Activated CD8-positive, alpha-beta memory T cell treated with anti-CD3 and anti-CD28 coated beads, Interleukin-2, amount 10 ng/mL, durations not matched to agents 7 days and 5 days (primary cell): ENCODE measurements at regions not wholly inside any gene's neighbourhood (a gene's known extent, or its start where the extent isn't known, plus 50 kb on each side); places are given as distances from the start of the nearest gene placed in this dataset.

Experiments
- ATAC-seq: fragments of 150-1000 bp; cut with Tn5 transposase; one replicate; pipeline ENCODE4 v1.10.0; 2021; ENCODE audit warnings: moderate library complexity
- CTCF ChIA-PET: fragments of 350-600 bp; sonication (Branson Sonifier 250); formaldehyde crosslinking; loops from one replicate; lab custom pipeline; 2021; ENCODE audit warnings: antibody characterized with exemption; lab: Charles Lee
- DNase-seq: peaks from one replicate; pipeline ENCODE4 v3.0.0-alpha.2; 2020
- H3K27ac Mint-ChIP-seq: one replicate; pipeline ENCODE4 v1.8.0; 2021; ENCODE audit warnings: mild to moderate bottlenecking, mixed read lengths
- H3K27me3 Mint-ChIP-seq: one replicate; pipeline ENCODE4 v1.8.0; 2021; ENCODE audit warnings: mixed read lengths
- H3K36me3 Mint-ChIP-seq: one replicate; pipeline ENCODE4 v1.8.0; 2021; ENCODE audit warnings: mild to moderate bottlenecking, mixed read lengths
- H3K4me1 Mint-ChIP-seq: one replicate; pipeline ENCODE4 v1.8.0; 2021; ENCODE audit warnings: mixed read lengths
- H3K4me3 Mint-ChIP-seq: one replicate; pipeline ENCODE4 v1.8.0; 2021; ENCODE audit warnings: mild to moderate bottlenecking, moderate library complexity, mixed read lengths
- H3K9me3 Mint-ChIP-seq: one replicate; pipeline ENCODE4 v1.8.0; 2022; ENCODE audit warnings: low read depth, mixed read lengths

DNA sequence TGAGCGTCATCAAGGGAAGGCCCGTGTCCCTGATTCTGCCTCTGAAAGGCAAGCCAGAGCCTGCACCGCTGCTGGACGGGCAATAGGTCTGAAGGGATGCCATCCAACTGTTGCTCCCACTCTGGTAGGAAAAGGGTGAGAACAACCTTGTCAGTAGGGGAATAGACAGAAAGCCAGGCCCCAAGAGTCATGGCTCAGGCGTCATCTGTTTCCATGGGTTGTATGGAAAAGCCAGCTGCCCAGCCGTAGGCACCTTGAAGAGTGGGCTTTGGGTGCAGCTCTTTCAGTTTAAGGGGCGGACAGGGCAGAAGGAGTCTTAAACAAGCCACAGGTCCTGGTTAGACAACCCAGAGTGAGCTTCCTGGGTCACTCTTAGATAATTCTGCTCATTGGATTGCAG lies 66.5 kb downstream of the RNF6 start:
- DNase-seq (no peak), ATAC-seq (no peak)
- Mint-ChIP-seq H3K27ac (no peak overlapping the region), H3K9me3 (no peaks in the 10 kb centered on the region), H3K36me3 (no peaks in the 10 kb centered on the region), H3K27me3 (peaks cover 4% of the 10 kb centered on the region), H3K4me3 (no peak overlapping the region), H3K4me1 (no peaks in the 10 kb centered on the region)
- CTCF ChIA-PET = interaction anchor here (0.6 kb wide), 1 partner anchor 181 kb away, joined by 3 read pairs; no protein-coding TSS in a partner anchor

DNA sequence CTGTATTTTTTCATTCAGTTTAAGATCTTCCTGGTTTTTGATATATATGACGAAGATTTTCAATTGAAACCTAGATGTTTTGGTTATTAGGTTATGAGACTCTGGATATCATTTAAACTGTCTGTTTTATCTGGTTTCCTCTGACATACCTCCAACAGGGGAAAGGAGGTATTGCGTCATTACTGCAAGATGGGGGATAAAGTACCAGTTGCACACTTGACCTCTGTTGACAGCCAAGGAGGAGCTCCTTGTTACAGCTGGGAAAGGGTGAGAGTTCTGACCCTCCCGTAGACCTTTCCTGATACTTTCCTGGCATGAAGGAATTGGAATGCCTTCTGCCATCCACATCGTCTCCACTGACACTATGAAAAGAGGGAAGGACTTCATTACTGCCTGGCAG lies 82.0 kb upstream of the SHISA2 start:
- no peak overlapping the region for H3K4me3 Mint-ChIP-seq
- CTCF ChIA-PET = no interaction called here
- no peak for DNase-seq
- ATAC-seq = no peak
- no peaks in the 10 kb centered on the region for H3K9me3 Mint-ChIP-seq
- no peak overlapping the region for H3K27ac Mint-ChIP-seq
- no peaks in the 10 kb centered on the region for H3K4me1 Mint-ChIP-seq
- H3K27me3 Mint-ChIP-seq = peaks cover 16% of the 10 kb centered on the region
- H3K36me3 Mint-ChIP-seq = no peaks in the 10 kb centered on the region

DNA sequence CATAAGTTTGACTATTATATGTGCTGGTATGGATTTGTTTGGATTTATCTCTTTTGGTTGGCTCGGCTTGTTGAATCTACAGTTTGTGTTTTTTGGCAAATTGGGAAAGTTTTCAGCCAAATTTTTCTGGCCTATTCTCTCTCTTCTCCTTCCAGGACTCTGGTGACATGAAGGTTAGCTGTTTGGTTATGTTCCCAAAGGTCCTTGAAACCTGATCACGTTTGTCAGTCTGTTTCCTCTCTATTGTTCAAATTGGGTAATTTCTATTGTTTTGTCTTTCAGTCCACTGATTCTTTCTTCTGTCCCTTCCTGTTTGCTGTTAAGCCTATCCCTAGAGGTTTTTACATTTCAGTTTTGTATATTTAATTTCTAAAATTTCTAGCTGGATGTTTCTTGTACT lies 81.5 kb upstream of the SHISA2 start:
- Mint-ChIP-seq H3K27ac (no peak overlapping the region), H3K27me3 (peaks cover 14% of the 10 kb centered on the region), H3K36me3 (no peaks in the 10 kb centered on the region), H3K9me3 (no peaks in the 10 kb centered on the region), H3K4me1 (no peaks in the 10 kb centered on the region), H3K4me3 (no peak overlapping the region)
- ATAC-seq (no peak), DNase-seq (no peak)
- CTCF ChIA-PET = no interaction called here

DNA sequence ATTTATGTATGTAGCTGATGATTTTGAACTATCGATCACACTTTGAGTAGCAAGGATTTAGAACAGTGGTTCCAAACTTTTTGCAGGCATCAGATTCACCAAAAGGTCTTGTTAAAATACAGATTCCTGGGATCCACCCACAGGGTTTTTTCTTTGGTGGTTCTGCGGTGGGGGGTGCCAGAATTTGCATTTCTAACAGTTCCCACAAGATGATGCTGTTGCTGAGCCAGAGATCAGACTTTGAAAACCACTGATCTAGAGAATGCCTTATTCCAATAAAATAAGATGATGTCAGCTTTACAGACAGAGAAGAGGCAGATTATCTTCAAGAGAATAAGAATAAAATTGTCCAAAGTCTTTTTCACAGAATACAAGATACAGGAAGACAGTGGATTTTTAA lies 80.9 kb upstream of the SHISA2 start:
- Mint-ChIP-seq H3K27ac (no peak overlapping the region), H3K9me3 (no peaks in the 10 kb centered on the region), H3K4me3 (no peak overlapping the region), H3K36me3 (no peaks in the 10 kb centered on the region), H3K27me3 (peaks cover 13% of the 10 kb centered on the region), H3K4me1 (no peaks in the 10 kb centered on the region)
- ATAC-seq (no peak), DNase-seq (no peak)
- CTCF ChIA-PET = no interaction called here

DNA sequence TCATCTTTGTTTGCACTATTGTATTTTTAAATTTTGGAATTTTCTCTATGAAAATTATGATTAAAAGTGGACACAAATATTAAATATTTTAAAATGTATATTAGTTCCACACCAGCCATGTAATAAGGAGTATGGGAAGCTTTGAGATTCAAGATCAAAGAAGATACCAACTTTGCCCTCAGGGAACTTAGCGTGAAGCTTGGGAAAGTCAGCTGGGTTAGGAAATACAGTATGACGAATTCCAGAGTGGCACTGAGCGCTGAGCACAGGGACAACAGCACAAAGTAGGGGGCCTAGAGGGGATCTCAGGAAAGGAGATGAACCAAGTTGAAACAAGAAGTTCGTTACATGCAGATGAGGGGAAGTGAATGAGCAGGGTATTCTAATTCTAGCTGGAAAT lies 76.9 kb upstream of the SHISA2 start:
- H3K9me3 Mint-ChIP-seq = no peaks in the 10 kb centered on the region
- CTCF ChIA-PET = no interaction called here
- no peak overlapping the region for H3K27ac Mint-ChIP-seq
- H3K27me3 Mint-ChIP-seq = peaks cover 6% of the 10 kb centered on the region
- no peak overlapping the region for H3K4me3 Mint-ChIP-seq
- no peak for ATAC-seq
- H3K36me3 Mint-ChIP-seq = no peaks in the 10 kb centered on the region
- DNase-seq = no peak
- no peaks in the 10 kb centered on the region for H3K4me1 Mint-ChIP-seq

DNA sequence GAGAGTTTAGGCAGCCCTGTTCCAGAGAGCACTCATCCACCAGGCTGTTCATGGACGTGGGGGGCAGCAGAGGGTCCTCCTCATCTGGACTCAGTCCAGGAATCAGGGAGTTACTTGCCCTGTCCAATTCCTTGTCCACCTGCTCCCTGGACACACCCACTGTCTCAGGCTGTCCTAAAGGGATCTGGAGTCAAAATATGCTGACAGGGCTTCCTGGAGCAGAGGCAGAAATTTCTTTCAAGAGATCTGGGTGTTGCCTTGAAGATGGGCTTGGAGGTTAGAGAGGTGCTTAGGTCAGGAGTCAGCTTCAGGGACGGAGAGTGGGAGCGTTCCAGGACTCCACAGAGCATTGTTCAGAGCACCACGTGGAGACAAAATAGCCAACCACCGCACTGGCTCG lies 65.8 kb upstream of the SHISA2 start:
- CTCF ChIA-PET = no interaction called here
- H3K9me3 Mint-ChIP-seq = no peaks in the 10 kb centered on the region
- DNase-seq (no peak), ATAC-seq (no peak)
- H3K4me1 Mint-ChIP-seq = no peaks in the 10 kb centered on the region
- peaks cover 10% of the 10 kb centered on the region for H3K27me3 Mint-ChIP-seq
- no peak overlapping the region for H3K4me3 Mint-ChIP-seq
- H3K27ac Mint-ChIP-seq = no peak overlapping the region
- no peaks in the 10 kb centered on the region for H3K36me3 Mint-ChIP-seq

DNA sequence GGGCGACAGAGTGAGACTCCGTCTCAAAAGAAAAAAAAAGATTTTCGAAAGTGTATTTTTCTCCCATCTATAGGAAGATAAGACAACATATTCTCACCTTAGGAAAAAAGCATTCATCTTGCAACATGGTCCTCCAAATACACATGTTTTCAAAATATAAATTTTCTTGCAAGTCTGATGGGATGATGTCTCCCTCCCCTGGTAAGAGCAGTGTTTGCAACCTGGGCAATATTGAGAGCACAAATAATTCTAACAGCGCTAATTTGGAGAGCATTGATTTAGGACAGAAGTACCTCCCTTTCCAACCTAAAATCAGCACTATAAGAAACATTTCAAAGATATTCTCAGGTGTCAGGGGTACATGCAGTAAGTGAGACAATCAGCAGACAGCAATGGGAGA lies 61.0 kb upstream of the SHISA2 start:
- Mint-ChIP-seq H3K27ac (no peak overlapping the region), H3K27me3 (peaks cover 7% of the 10 kb centered on the region), H3K4me3 (no peak overlapping the region), H3K4me1 (no peaks in the 10 kb centered on the region), H3K36me3 (no peaks in the 10 kb centered on the region), H3K9me3 (no peaks in the 10 kb centered on the region)
- ATAC-seq (no peak), DNase-seq (no peak)
- CTCF ChIA-PET = no interaction called here

DNA sequence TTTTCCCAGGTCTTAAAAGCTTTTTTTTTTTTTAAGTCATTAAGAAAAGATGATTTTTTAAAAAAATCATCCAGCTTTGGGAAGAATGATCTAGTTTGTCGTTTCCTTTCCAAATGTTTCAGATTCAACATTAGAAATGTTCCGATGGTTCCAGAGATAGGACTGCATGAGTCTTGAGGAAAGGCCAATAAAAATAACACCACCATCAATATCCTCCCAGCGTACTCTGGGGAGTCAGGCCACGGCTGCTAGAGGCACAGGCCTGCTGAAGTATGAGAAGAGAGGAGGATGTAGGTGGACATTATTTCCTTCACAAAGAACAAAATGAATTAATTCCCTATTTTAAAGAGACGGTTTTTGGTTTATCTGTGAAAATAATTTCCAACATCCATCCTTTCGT lies 60.0 kb upstream of the SHISA2 start:
- no peak for ATAC-seq
- Mint-ChIP-seq H3K4me1 (no peaks in the 10 kb centered on the region), H3K27me3 (peaks cover 7% of the 10 kb centered on the region), H3K4me3 (no peak overlapping the region), H3K27ac (no peak overlapping the region), H3K9me3 (no peaks in the 10 kb centered on the region), H3K36me3 (no peaks in the 10 kb centered on the region)
- CTCF ChIA-PET = no interaction called here
- no peak for DNase-seq
